Astrocyte of the cerebellum (primary cell): ENCODE measurements at regions not wholly inside any gene's neighbourhood (a gene's known extent, or its start where the extent isn't known, plus 50 kb on each side); places are given as distances from the start of the nearest gene placed in this dataset.
"Not testable (repeated sequence)": the region's sequence is repeated elsewhere in the genome, so short reads cannot be mapped to it uniquely, and the experiment has no call there.

Source experiments
- DNase-seq: peaks from one replicate; pipeline ENCODE4 v3.0.0-alpha.2; 2011; ENCODE audit warnings: low read depth
- H3K4me3 ChIP-seq: 2 replicates; pipeline ENCODE4 v1.5.1; 2011; ENCODE audit warnings: mild to moderate bottlenecking, low read depth, low read length, moderate library complexity
- CTCF ChIP-seq: IDR thresholded peaks from 2 replicates; pipeline ENCODE4 v1.5.1; 2012; ENCODE audit warnings: low read length, low read depth, moderate library complexity, mild to moderate bottlenecking; ENCODE audit errors: missing control alignments
- in situ Hi-C: cut with HindIII; loops from 2 replicates; pipeline ENCODE4 v1.10.0; 2017; ENCODE audit warnings: low sequenced_read_pairs

DNA sequence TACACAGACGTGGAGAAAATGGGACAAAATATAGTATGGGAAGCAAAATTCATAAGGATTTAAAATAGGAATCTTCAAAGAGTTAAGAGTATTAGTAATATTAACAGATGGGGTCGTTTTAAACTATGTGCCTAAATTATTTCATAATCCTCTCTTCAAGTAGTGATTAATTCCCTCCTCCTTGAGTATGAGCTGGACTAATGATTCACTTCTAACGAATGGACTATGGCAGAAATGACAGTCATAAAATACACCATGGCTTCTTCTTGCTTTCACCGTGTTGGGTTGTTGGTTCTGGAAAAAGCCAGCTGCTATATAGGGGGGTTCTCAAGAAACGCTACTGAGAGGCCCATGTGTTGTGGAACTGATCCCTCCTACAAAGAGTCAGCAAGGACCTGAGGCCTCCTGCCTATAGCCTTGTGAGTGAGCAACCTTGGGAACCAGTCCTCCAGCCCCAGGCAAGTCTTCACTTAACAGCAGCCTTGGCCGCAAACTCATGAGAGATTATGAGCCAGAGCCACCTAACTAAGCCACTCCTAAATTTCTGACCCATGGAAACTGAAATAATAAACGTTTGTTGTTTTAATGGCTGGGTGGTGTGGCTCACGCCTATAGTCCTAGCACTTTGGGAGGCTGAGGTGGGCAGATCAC, 64.8 kb upstream of the ABHD2 start:
- DNase-seq = no peak
- H3K4me3 ChIP-seq = no peak overlapping the region
- in situ Hi-C loops = loop anchor here (25.0 kb wide), 2 partner anchors 111 to 361 kb away; partner anchors contain the start of gene MFGE8
- no peak for TF ChIP-seq CTCF

- DNase-seq = no peak
- in situ Hi-C loops = loop anchor here (25.0 kb wide), 2 partner anchors 112 to 362 kb away; partner anchors contain the start of gene MFGE8
- no peak for TF ChIP-seq CTCF
- H3K4me3 ChIP-seq = no peak overlapping the region
Measured at GRCh38 chr15:89024418-89024817, 63.8 kb upstream of the ABHD2 start.

DNA sequence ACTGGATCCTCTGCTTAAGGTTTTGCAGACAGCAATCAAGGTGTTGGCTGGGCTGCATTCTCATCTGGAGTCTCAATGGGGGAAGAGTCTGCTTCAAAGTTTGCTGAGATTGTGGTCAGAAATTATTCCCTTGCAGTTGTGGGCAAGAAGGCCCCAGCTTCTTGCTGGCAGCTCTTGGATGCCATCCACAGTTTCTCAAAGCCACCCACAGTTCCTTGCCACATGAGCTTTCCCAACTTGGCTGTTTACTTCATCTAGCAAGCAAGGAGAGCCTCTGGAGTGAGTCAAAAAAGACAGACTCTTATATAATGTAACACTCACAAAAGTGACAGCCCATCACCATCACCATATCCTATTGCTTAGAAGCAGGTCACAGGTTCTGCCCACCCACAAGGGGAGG, 62.1 kb upstream of the ABHD2 start:
- in situ Hi-C loops = no loop called here
- no peak for DNase-seq
- no peak for TF ChIP-seq CTCF
- no peak overlapping the region for H3K4me3 ChIP-seq

GRCh38 chr15:89028036-89028435, 60.2 kb upstream of the ABHD2 start:
- no peak for DNase-seq
- no peak for TF ChIP-seq CTCF
- no peak overlapping the region for H3K4me3 ChIP-seq
- in situ Hi-C loops = no loop called here

DNA sequence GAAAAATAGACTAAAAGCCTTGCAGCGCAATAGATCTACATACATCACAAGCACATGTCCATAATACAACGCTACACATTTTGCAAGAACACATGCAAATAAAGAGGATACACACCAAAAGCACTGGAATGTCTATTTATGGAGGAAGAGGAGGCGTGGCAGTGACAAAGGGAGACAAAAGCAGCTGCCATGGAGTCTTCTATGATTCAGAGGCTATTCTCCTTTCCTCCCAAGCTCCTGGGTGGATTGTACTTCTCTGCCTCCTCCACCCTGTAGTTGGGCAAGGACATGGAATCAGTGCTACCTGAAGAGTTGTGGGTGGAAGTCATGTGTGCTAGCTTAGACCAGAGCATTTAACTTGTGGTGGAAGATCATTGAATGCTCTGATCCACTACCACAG, 57.9 kb upstream of the ABHD2 start:
- TF ChIP-seq CTCF = no peak
- in situ Hi-C loops = no loop called here
- no peak for DNase-seq
- H3K4me3 ChIP-seq = no peak overlapping the region

DNA sequence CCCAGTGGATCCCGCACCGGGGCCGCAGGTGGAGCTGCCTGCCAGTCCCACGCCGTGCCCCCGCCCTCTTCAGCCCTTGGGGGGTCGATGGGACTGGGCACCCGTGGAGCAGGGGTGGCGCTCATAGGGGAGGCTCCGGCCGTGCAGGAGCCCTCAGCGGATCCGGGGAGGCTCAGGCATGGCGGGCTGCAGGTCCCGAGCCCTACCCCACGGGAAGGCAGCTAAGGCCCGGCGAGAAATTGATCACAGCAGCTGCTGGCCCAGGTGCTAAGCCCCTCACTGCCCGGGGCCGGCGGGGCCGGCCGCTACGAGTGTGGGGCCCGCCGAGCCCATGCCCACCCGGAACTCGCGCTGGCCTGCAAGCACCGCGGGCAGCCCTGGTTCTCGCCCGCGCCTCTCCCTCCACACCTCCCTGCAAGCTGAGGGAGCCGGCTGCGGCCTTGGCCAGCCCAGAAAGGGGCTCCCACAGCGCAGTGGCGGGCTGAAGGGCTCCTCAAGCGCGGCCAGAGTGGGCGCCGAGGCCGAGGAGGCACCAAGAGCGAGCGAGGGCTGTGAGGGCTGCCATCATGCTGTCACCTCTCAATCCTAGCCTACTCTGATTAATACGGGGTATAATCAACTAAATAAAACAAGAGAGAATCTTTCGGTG, 56.5 kb upstream of the ABHD2 start:
- DNase-seq = not testable (repeated sequence)

GRCh38 chr15:89034305-89034704, 54.0 kb upstream of the ABHD2 start:
- peak; percentile 52 for TF ChIP-seq CTCF
- in situ Hi-C loops = no loop called here
- no peak overlapping the region for H3K4me3 ChIP-seq
- no peak for DNase-seq

More for the DNA sequence above, 56.5 kb upstream of the ABHD2 start:
- in situ Hi-C loops, H3K4me3 ChIP-seq: not testable (repeated sequence)
